Suprapubic skin (tissue), 4 donors: ENCODE measurements at regions not wholly inside any gene's neighbourhood (a gene's known extent, or its start where the extent isn't known, plus 50 kb on each side); places are given as distances from the start of the nearest gene placed in this dataset.
"Not testable (repeated sequence)": the region's sequence is repeated elsewhere in the genome, so short reads cannot be mapped to it uniquely, and the experiment has no call there.

Experiments used
- DNase-seq, 2 donors: peaks; one replicate each; pipeline ENCODE4 v3.0.0-alpha.2; 2019; ENCODE audit warnings: low spot score in 2 of 2
- H3K27ac ChIP-seq: fragments of 200-600 bp; sonication (generic); one replicate; pipeline ENCODE4 v1.5.1; 2019
- H3K27me3 ChIP-seq: fragments of 200-600 bp; sonication (generic); one replicate; pipeline ENCODE4 v1.5.1; 2019
- H3K36me3 ChIP-seq: fragments of 200-600 bp; sonication (generic); one replicate; pipeline ENCODE4 v1.5.1; 2019
- H3K4me1 ChIP-seq: fragments of 200-600 bp; sonication (generic); one replicate; pipeline ENCODE4 v1.5.1; 2019
- H3K4me3 ChIP-seq: fragments of 200-600 bp; sonication (generic); one replicate; pipeline ENCODE4 v1.5.1; 2019; ENCODE audit warnings: mild to moderate bottlenecking
- H3K9me3 ChIP-seq: fragments of 200-600 bp; sonication (generic); one replicate; pipeline ENCODE4 v1.5.1; 2019
- CTCF ChIP-seq, 2 donors: fragments of 200-600 bp in 1 of 2; fragments of 450-650 bp in 1 of 2; sonication (generic) in 1 of 2; IDR thresholded peaks; one replicate each; pipeline ENCODE4 v1.5.1; 2016 to 2019; ENCODE audit warnings: antibody characterized with exemption in 2 of 2, mild to moderate bottlenecking in 1 of 2, moderate library complexity in 1 of 2
- EP300 ChIP-seq: sonication (generic); formaldehyde crosslinking; IDR thresholded peaks from one replicate; pipeline ENCODE4 v1.6.1; 2017; ENCODE audit warnings: antibody characterized with exemption
- POLR2A ChIP-seq, 2 donors: fragments of 450-650 bp; IDR thresholded peaks; one replicate each; pipeline ENCODE4 v1.6.1; 2017; ENCODE audit warnings: antibody characterized with exemption in 2 of 2, mild to moderate bottlenecking in 2 of 2, moderate library complexity in 2 of 2
- POLR2AphosphoS5 ChIP-seq, 3 donors: sonication (generic); formaldehyde crosslinking; IDR thresholded peaks; one replicate each; pipeline ENCODE4 v1.6.1; 2017; ENCODE audit warnings: antibody characterized with exemption in 3 of 3
- WGBS: methylation state at CpG from one replicate; pipeline ENCODE4 v1.1.5; 2018; 5-methylcytosine and 5-hydroxymethylcytosine counted together

- WGBS: 76% methylated on average over 7 of the region's 7 CpGs
- no peak overlapping the region for H3K4me3 ChIP-seq
- no peak overlapping the region for H3K27ac ChIP-seq
- H3K9me3 ChIP-seq: no peaks in the 10 kb centered on the region
- no peaks in the 10 kb centered on the region for H3K36me3 ChIP-seq
- TF ChIP-seq POLR2A (IDR thresholded peaks at IDR 0.05): no peak
- TF ChIP-seq POLR2AphosphoS5 (IDR thresholded peaks at IDR 0.05): no peak
- TF ChIP-seq CTCF (IDR thresholded peaks at IDR 0.05): no peak
- H3K27me3 ChIP-seq: no peaks in the 10 kb centered on the region
- H3K4me1 ChIP-seq: no peaks in the 10 kb centered on the region
- DNase-seq: no peak
Observed at GRCh38 chr1:103457886-103458455, 67.5 kb upstream of the RNPC3 start.

GRCh38 chr1:103448560-103448959 is 76.9 kb upstream of the RNPC3 start:
- WGBS: 44% methylated on average over 1 of the region's 1 CpG
- TF ChIP-seq POLR2AphosphoS5 (IDR thresholded peaks at IDR 0.05) (no peak), EP300 (no peak), POLR2A (IDR thresholded peaks at IDR 0.05) (no peak), CTCF (IDR thresholded peaks at IDR 0.05) (no peak)
- Histone ChIP-seq H3K27me3 (no peaks in the 10 kb centered on the region), H3K27ac (no peak overlapping the region), H3K9me3 (no peaks in the 10 kb centered on the region), H3K4me1 (no peaks in the 10 kb centered on the region), H3K36me3 (no peaks in the 10 kb centered on the region), H3K4me3 (no peak overlapping the region)
- no peak for DNase-seq

DNA sequence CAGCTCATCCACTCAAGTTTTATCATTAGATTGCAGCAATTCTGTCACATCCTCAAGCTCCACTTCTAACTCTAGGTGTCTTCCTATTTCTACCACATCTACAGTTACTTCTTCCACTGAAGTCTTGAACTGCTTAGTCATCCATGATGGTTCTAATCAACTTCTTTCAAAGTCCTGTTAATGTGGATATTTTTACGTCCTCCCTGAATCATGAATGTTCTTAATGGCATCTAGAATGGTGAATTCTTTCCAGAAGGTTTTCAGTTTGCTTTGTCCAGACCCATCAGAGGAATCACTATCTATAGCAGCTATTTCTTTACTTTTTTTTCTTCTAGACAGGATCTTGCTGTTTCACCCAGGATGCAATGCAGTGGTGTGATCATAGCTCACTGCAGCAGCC is 78.0 kb upstream of the RNPC3 start:
- WGBS: 86% methylated on average over 1 of the region's 1 CpG
- Histone ChIP-seq H3K27ac (no peak overlapping the region), H3K4me3 (no peak overlapping the region), H3K9me3 (no peaks in the 10 kb centered on the region), H3K4me1 (no peaks in the 10 kb centered on the region), H3K27me3 (no peaks in the 10 kb centered on the region), H3K36me3 (no peaks in the 10 kb centered on the region)
- DNase-seq: no peak
- TF ChIP-seq EP300: no peak
- TF ChIP-seq POLR2A (IDR thresholded peaks at IDR 0.05): no peak
- TF ChIP-seq CTCF (IDR thresholded peaks at IDR 0.05): no peak
- TF ChIP-seq POLR2AphosphoS5 (IDR thresholded peaks at IDR 0.05): no peak

DNA sequence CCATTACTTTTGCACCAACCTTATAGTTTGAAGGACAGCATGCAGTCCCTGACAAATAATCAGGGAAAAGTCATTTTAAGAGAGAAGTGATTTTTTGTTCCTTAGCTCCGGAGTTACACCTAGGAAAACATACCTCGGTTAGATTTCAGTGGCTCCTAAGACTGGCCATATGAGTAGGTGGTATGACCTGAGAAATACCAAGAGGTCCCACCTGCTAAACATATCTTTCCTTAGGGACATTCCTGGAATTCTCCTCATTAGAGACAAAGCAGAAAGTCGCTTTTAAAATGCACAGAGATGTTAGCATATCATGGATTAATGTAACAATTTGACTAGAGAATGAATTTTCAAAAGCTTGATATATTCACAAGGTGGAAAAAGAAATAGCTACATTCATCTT is 84.2 kb upstream of the RNPC3 start:
- H3K4me1 ChIP-seq: no peaks in the 10 kb centered on the region
- no peak for TF ChIP-seq POLR2A (IDR thresholded peaks at IDR 0.05)
- no peak for TF ChIP-seq EP300
- TF ChIP-seq CTCF (IDR thresholded peaks at IDR 0.05): no peak
- no peak for TF ChIP-seq POLR2AphosphoS5 (IDR thresholded peaks at IDR 0.05)
- 75% methylated on average over 3 of the region's 3 CpGs for WGBS
- H3K27ac ChIP-seq: no peak overlapping the region
- H3K9me3 ChIP-seq: no peaks in the 10 kb centered on the region
- no peak overlapping the region for H3K4me3 ChIP-seq
- H3K27me3 ChIP-seq: no peaks in the 10 kb centered on the region
- H3K36me3 ChIP-seq: no peaks in the 10 kb centered on the region
- DNase-seq: no peak

- not testable (repeated sequence) for H3K27me3 ChIP-seq
Observed at GRCh38 chr1:103436568-103437100, 88.9 kb upstream of the RNPC3 start.

GRCh38 chr1:103435443-103435842 is 90.1 kb upstream of the RNPC3 start:
- WGBS: 79% methylated on average over 1 of the region's 1 CpG
- no peaks in the 10 kb centered on the region for H3K27me3 ChIP-seq
- TF ChIP-seq EP300: no peak
- no peak for TF ChIP-seq POLR2A (IDR thresholded peaks at IDR 0.05)
- TF ChIP-seq CTCF (IDR thresholded peaks at IDR 0.05): no peak
- TF ChIP-seq POLR2AphosphoS5 (IDR thresholded peaks at IDR 0.05): no peak
- DNase-seq: no peak
- H3K36me3 ChIP-seq: no peaks in the 10 kb centered on the region
- no peaks in the 10 kb centered on the region for H3K4me1 ChIP-seq
- H3K9me3 ChIP-seq: no peaks in the 10 kb centered on the region
- H3K4me3 ChIP-seq: no peak overlapping the region
- no peak overlapping the region for H3K27ac ChIP-seq

More at GRCh38 chr1:103436568-103437100, 88.9 kb upstream of the RNPC3 start:
- not testable (repeated sequence) for H3K36me3 ChIP-seq, H3K4me3 ChIP-seq, H3K9me3 ChIP-seq, H3K27ac ChIP-seq, DNase-seq, H3K4me1 ChIP-seq
- WGBS: 47% methylated on average over 4 of the region's 4 CpGs
